GM21381 (cell line): ENCODE measurements at regions not wholly inside any gene's neighbourhood (a gene's known extent, or its start where the extent isn't known, plus 50 kb on each side); places are given as distances from the start of the nearest gene placed in this dataset.

Experiments
- ATAC-seq: cut with Tn5 transposase; IDR thresholded peaks from one replicate; pipeline ENCODE4 v1.9.1; 2021; ENCODE audit warnings: mild to moderate bottlenecking, moderate library complexity; ENCODE audit not compliant: unreplicated experiment

- no peak for ATAC-seq
Observed at GRCh38 chr5:2391566-2391965, 359.9 kb downstream of the IRX2 start.

DNA sequence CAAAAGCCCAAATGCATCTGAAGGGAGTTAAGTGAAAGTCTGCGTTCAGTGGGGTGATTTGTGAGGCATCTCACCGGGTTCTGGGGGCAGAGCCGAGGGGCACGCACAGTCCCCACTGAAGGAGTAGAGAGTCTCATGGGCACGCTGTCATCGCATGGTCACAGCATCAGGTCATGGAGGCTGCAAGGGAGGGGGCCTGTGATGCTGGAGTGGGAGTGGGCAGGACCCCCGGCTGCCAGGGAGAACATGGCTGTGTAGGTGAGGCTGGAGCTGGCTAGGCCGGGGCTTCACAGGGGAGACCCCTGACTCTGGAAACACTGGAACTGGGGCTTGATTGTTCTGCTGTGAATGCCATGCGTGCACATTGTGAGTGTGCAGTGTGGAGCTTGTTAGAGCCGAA, 360.5 kb downstream of the IRX2 start:
- ATAC-seq: no peak

DNA sequence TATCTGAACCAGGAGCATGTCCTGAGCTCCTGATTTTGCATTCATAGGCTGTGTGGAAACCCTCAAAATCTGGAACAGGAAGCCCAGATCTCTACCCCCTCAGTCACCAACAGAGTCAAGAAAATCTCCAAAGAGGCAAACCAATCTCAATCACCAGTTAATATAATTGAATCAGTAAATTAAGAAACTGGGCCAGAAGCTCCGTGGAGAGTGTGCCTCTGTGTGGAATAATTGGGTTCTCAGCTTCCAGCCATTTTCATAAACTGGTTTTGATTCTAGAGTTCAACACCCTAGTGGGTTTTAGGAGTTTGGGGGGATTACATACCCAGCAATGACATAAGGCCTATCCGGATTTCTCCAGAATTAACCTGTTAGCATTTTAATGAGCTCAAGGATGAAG, 362.9 kb downstream of the IRX2 start:
- ATAC-seq: no peak

- no peak for ATAC-seq
Observed at GRCh38 chr5:2387634-2388325, 363.7 kb downstream of the IRX2 start.

DNA sequence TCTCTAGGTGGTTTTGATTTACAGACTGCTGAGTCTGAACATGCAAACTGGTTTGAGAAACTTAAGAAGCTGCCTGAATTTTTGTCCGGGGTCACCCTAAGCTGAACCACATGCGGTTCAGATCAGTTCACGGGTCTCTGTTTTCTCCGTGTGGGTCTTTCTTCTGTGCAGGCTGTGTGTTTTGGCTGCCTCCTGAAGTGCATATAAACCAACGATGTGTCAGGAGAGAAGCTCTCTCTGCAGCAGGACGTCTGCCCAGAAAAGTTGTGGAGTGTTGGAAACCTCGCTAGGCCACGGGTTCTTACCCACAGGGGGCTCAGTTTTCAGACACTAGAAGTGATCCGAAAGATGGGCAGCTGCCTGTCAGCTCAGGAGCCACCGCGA, 364.2 kb downstream of the IRX2 start:
- ATAC-seq: no peak

- no peak for ATAC-seq
Observed at GRCh38 chr5:2385818-2386217, 365.7 kb downstream of the IRX2 start.

- no peak for ATAC-seq
Observed at GRCh38 chr5:2383698-2384065, 367.8 kb downstream of the IRX2 start.

DNA sequence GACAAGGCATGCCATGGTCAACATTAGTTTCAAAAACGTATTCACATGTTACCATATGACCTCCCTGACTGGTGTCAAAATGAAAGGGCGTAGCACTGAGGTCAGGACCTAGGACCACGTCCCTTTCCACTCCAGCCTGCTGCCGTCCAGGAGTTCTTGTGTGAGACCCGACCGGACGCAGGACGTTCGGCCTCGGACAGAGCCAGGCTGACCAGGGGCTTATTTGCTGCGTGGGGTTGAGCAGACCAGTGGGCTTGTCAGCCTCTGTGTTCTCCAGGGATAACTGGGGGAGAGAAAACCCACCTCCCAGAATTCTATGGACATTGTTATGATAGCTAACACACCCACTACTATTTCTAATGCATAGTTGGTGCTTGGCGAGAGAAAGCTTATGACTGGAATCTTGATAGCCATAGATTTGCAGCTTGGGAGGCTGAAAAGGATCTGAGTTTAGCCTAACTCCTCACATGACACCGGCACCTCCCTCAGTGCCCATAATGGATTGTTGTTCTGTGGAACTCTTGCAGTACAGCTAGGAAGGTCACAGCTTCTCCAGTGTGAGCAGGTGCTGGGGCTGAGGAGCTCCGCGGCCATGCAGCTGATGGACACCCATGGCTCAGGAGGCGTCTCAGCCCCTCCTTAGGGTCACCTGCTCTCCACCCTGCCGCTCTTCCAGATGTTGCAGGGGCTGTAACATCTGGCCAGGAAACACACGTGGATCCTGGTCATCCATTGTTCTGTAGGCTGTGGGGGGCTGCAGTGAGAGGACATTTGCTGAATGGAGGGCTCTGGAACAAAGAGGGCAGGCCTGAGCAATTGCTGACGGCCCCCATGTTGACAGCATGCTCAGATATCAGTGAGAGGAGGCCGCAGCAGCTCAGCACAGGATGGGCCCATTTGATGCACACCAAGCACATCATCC, 368.4 kb downstream of the IRX2 start:
- ATAC-seq: no peak

- ATAC-seq: no peak
Observed at GRCh38 chr5:2381861-2382260, 369.6 kb downstream of the IRX2 start.

DNA sequence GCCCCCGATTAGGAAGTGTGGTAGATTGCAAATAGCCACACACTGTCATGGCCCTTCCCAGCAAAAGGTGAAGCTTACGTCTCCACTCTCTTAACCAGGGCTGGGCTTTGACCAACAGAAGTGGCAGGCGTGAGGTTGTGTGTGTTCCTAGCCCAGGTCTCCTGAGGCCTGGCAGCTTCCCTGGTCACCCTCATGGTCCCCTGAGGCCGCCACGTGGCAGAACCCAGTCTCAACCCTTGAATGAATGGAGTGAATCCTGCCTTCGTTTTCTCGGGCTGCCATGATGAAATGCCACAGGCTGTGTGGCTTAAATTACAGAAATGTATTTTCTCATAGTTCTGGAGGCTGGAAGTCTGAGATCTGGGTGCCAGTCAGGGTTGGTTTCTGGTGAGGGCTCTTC, 370.4 kb downstream of the IRX2 start:
- ATAC-seq: no peak

DNA sequence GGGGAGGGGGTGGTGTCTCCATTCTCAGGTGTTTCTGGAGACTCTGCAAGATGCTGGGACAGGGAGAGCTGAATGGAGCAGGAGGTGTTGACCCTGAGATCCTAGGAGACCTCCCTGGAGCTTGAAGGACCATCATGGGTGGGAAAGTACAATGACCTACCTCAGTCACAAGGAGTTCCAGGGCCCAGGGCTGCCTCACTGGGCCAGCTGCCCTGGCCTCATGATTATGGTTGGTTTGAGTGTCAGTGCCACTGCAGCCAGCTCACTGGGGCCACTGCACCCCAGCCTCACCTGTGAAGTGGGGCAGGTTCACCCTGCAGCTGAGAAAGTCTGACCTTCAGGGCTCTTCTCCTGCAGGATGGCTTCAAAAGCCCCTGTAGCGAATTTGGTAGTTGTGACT, 372.5 kb downstream of the IRX2 start:
- ATAC-seq: no peak

DNA sequence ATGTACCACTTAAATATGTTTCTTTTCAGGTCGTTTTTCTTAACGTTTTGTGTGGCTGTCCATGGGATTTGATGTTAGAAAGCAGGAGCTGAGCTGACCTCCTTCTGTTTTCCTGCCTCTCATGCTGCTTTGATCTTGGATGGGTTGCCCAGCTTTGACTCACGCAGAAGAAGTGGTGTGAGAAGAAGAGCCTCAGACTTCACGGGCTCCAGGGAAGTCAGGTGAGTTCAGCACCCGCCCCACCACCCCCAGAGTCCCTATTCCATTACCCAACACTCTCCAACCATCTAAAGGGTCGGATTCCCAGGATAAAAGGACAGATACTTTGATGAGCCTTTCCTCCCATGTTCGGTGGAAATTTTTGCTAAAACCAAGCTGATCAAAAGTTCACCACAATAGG, 373.4 kb downstream of the IRX2 start:
- no peak for ATAC-seq

DNA sequence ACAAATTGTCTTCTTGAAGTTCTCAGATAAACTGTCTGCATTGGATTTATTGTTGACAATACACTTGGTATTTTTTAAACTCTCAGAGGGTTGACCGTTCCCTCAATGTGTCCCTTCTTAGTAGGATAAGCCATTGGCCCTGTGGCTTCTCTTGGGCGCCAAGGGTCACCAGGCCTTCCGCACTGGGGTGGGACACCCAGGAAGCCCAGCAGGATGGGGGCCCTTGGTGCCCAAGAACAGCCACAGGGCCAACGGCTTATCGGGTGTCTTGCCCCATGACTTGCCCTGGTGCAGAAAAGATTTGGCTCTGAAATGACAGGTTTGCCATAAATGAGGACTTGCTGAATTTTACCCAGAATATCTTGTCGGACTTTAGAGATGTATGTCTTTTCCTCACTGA, 375.0 kb downstream of the IRX2 start:
- ATAC-seq: no peak

GRCh38 chr5:2375757-2376250, 375.7 kb downstream of the IRX2 start:
- no peak for ATAC-seq

- ATAC-seq: no peak
Observed at GRCh38 chr5:2375291-2375690, 376.2 kb downstream of the IRX2 start.

GRCh38 chr5:2374703-2375102, 376.8 kb downstream of the IRX2 start:
- ATAC-seq: no peak

DNA sequence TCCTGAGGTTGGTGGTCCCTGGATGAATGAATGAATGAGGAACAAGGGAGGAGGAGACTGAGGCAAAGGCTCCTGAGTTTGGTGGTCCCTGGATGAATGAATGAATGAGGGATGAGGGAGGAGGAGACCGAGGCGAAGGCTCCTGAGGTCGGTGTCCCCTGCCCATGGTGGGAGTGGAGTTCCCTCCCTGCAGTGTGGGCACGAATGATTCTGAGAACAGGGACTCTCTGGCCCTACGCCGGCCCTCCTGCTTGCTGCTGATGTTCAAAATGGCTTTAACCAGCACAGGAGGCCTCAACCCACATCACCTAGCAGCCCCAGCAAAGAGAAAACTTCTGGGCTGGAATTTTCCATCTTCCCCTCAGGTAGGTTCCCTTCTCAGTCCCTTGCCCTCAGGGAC, 377.8 kb downstream of the IRX2 start:
- no peak for ATAC-seq

GRCh38 chr5:2371419-2371710, 380.1 kb downstream of the IRX2 start:
- no peak for ATAC-seq

GRCh38 chr5:2370626-2371418, 380.7 kb downstream of the IRX2 start:
- ATAC-seq: no peak

GRCh38 chr5:2369178-2369577, 382.3 kb downstream of the IRX2 start:
- no peak for ATAC-seq

GRCh38 chr5:2366816-2367215, 384.7 kb downstream of the IRX2 start:
- ATAC-seq: no peak

DNA sequence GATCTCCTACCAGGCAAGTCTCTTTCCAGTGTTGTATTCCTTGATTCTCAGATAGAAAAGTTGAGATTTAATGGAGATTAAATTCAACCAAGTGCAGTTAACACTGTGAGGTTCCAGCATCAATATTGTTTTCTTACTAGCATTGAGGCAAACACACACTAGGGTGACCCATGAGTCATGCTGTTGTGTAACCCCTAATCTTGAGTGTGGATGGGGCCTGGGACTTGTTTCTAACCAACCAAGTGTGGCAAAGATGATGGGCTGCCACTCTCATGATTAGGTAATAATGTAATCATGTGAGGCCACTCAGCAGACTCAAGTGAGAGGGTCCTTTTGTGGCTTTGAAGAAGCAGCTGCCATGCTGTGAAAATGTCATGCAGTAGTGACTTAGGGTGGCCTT, 394.2 kb downstream of the IRX2 start:
- no peak for ATAC-seq
